HEK293 (cell line): ENCODE measurements at regions not wholly inside any gene's neighbourhood (a gene's known extent, or its start where the extent isn't known, plus 50 kb on each side); places are given as distances from the start of the nearest gene placed in this dataset.

Experiments used
- CTCF ChIA-PET: fragments of 350-600 bp; formaldehyde crosslinking; extraction: SDS; loops from one replicate; lab custom pipeline; 2021; ENCODE audit warnings: antibody characterized with exemption; lab: Yijun Ruan, JAX
- POLR2A ChIA-PET: fragments of 300-600 bp; formaldehyde crosslinking; extraction: SDS; loops from one replicate; lab custom pipeline; 2020; ENCODE audit warnings: antibody characterized with exemption, inconsistent platforms; lab: Yijun Ruan, JAX
- H3K27ac ChIP-seq: fragments of 200-500 bp; sonication (Bioruptor generic); 2 replicates; pipeline ENCODE4 v1.5.1; 2014; ENCODE audit warnings: low read depth, low read length, control low read depth, inconsistent platforms; ENCODE audit errors: extremely low read depth
- H3K36me3 ChIP-seq, 2 experiments: fragments of 200-500 bp in 1 of 2; sonication (Bioruptor generic) in 1 of 2; 1 replicate in 1 of 2; 2 replicates in 1 of 2; pipeline ENCODE4 v1.5.1; 2014 to 2017; ENCODE audit warnings: inconsistent platforms in 2 of 2, low read length in 2 of 2; ENCODE audit not compliant: control insufficient read depth in 2 of 2, insufficient read depth in 1 of 2
- H3K4me1 ChIP-seq: fragments of 200-500 bp; sonication (Bioruptor generic); 2 replicates; pipeline ENCODE4 v1.5.1; 2014; ENCODE audit warnings: mild to moderate bottlenecking, low read length, inconsistent platforms; ENCODE audit not compliant: control insufficient read depth, insufficient read depth
- H3K4me3 ChIP-seq: 2 replicates; pipeline ENCODE4 v1.5.1; 2011; ENCODE audit warnings: low read depth, mild to moderate bottlenecking, control low read depth, low read length, moderate library complexity
- H3K9me3 ChIP-seq: fragments of 200-500 bp; sonication (Bioruptor generic); 2 replicates; pipeline ENCODE4 v1.5.1; 2014; ENCODE audit warnings: low read depth, low read length, inconsistent platforms; ENCODE audit not compliant: control insufficient read depth, insufficient read depth
- GLI2 ChIP-seq: fragments of 450-650 bp; formaldehyde crosslinking; IDR thresholded peaks from 2 replicates; pipeline ENCODE4; 2017; ENCODE audit warnings: missing biosample characterization, missing genetic modification characterization, low read depth, borderline replicate concordance
- GLIS1 ChIP-seq: fragments of 450-650 bp; formaldehyde crosslinking; IDR thresholded peaks from 2 replicates; pipeline ENCODE4 v1.5.1; 2016; ENCODE audit warnings: missing biosample characterization, missing genetic modification characterization
- HOXD13 ChIP-seq: sonication (generic); formaldehyde crosslinking; IDR thresholded peaks from 2 replicates; pipeline ENCODE4 v1.8.0; 2022; ENCODE audit warnings: missing genetic modification reagents, borderline replicate concordance
- KLF10 ChIP-seq: fragments of 450-650 bp; IDR thresholded peaks from 2 replicates; pipeline ENCODE4 v1.5.1; 2018; ENCODE audit warnings: missing biosample characterization, mild to moderate bottlenecking, missing genetic modification characterization
- KLF16 ChIP-seq: fragments of 450-650 bp; formaldehyde crosslinking; IDR thresholded peaks from 2 replicates; pipeline ENCODE4 v1.5.1; 2017; ENCODE audit warnings: missing biosample characterization, missing genetic modification characterization
- PATZ1 ChIP-seq: fragments of 450-650 bp; formaldehyde crosslinking; IDR thresholded peaks from 2 replicates; pipeline ENCODE4 v1.5.1; 2016; ENCODE audit warnings: missing biosample characterization, missing genetic modification characterization
- PRDM1 ChIP-seq: fragments of 450-650 bp; formaldehyde crosslinking; IDR thresholded peaks from 2 replicates; pipeline ENCODE4; 2016; ENCODE audit warnings: missing biosample characterization, missing genetic modification characterization
- REPIN1 ChIP-seq: fragments of 450-650 bp; formaldehyde crosslinking; IDR thresholded peaks from 2 replicates; pipeline ENCODE4 v1.5.1; 2017; ENCODE audit warnings: missing biosample characterization, missing genetic modification characterization, low read depth
- REST ChIP-seq: fragments of 450-650 bp; formaldehyde crosslinking; IDR thresholded peaks from 2 replicates; pipeline ENCODE4 v1.5.1; 2016; ENCODE audit warnings: missing biosample characterization, missing genetic modification characterization
- SP7 ChIP-seq: fragments of 450-650 bp; formaldehyde crosslinking; IDR thresholded peaks from 2 replicates; pipeline ENCODE4 v1.5.1; 2016; ENCODE audit warnings: missing biosample characterization, missing genetic modification characterization
- ZBTB7A ChIP-seq: fragments of 450-650 bp; formaldehyde crosslinking; IDR thresholded peaks from 2 replicates; pipeline ENCODE4 v1.5.1; 2016; ENCODE audit warnings: low read depth, missing biosample characterization, missing genetic modification characterization
- ZBTB8A ChIP-seq: fragments of 450-650 bp; formaldehyde crosslinking; IDR thresholded peaks from 2 replicates; pipeline ENCODE4 v1.5.1; 2016; ENCODE audit warnings: missing biosample characterization, missing genetic modification characterization
- ZFP3 ChIP-seq: fragments of 450-650 bp; formaldehyde crosslinking; IDR thresholded peaks from 2 replicates; pipeline ENCODE4 v1.5.1; 2016; ENCODE audit warnings: low read depth, missing biosample characterization, missing genetic modification characterization
- ZFP37 ChIP-seq: fragments of 450-650 bp; formaldehyde crosslinking; IDR thresholded peaks from 2 replicates; pipeline ENCODE4 v1.5.1; 2016; ENCODE audit warnings: missing biosample characterization, missing genetic modification characterization
- ZNF10 ChIP-seq: fragments of 450-650 bp; formaldehyde crosslinking; IDR thresholded peaks from 2 replicates; pipeline ENCODE4 v1.5.1; 2017; ENCODE audit warnings: missing biosample characterization, missing genetic modification characterization
- ZNF157 ChIP-seq: fragments of 450-650 bp; formaldehyde crosslinking; IDR thresholded peaks from 2 replicates; pipeline ENCODE4 v1.5.1; 2016; ENCODE audit warnings: missing biosample characterization, missing genetic modification characterization
- ZNF175 ChIP-seq: fragments of 450-650 bp; formaldehyde crosslinking; IDR thresholded peaks from 2 replicates; pipeline ENCODE4 v1.5.1; 2016; ENCODE audit warnings: missing biosample characterization, missing genetic modification characterization
- ZNF19 ChIP-seq: fragments of 450-650 bp; formaldehyde crosslinking; IDR thresholded peaks from 2 replicates; pipeline ENCODE4; 2016; ENCODE audit warnings: missing biosample characterization, missing genetic modification characterization, low read depth
- ZNF2 ChIP-seq: fragments of 450-650 bp; formaldehyde crosslinking; IDR thresholded peaks from 2 replicates; pipeline ENCODE4 v1.5.1; 2016; ENCODE audit warnings: missing biosample characterization, missing genetic modification characterization
- ZNF24 ChIP-seq: fragments of 450-650 bp; formaldehyde crosslinking; IDR thresholded peaks from 2 replicates; pipeline ENCODE4 v1.5.1; 2016; ENCODE audit warnings: missing biosample characterization, missing genetic modification characterization
- ZNF302 ChIP-seq: fragments of 450-650 bp; formaldehyde crosslinking; IDR thresholded peaks from 2 replicates; pipeline ENCODE4 v1.5.1; 2016; ENCODE audit warnings: missing biosample characterization, missing genetic modification characterization, low read depth
- ZNF324 ChIP-seq: fragments of 450-650 bp; formaldehyde crosslinking; IDR thresholded peaks from 2 replicates; pipeline ENCODE4 v1.5.1; 2016; ENCODE audit warnings: missing biosample characterization, missing genetic modification characterization
- ZNF366 ChIP-seq: fragments of 450-650 bp; formaldehyde crosslinking; conservative IDR thresholded peaks from 2 replicates; pipeline ENCODE4 v1.5.1; 2016; ENCODE audit warnings: missing biosample characterization, missing genetic modification characterization
- ZNF416 ChIP-seq: fragments of 450-650 bp; formaldehyde crosslinking; IDR thresholded peaks from 2 replicates; pipeline ENCODE4 v1.5.1; 2016; ENCODE audit warnings: missing biosample characterization, missing genetic modification characterization
- ZNF423 ChIP-seq: fragments of 450-650 bp; formaldehyde crosslinking; IDR thresholded peaks from 2 replicates; pipeline ENCODE4 v1.5.1; 2016; ENCODE audit warnings: missing biosample characterization, missing genetic modification characterization
- ZNF510 ChIP-seq: fragments of 450-650 bp; formaldehyde crosslinking; IDR thresholded peaks from 2 replicates; pipeline ENCODE4 v1.5.1; 2018; ENCODE audit warnings: mild to moderate bottlenecking, missing genetic modification characterization, missing biosample characterization; ENCODE audit not compliant: insufficient replicate concordance
- ZNF558 ChIP-seq: fragments of 450-650 bp; formaldehyde crosslinking; IDR thresholded peaks from 2 replicates; pipeline ENCODE4 v1.5.1; 2016; ENCODE audit warnings: missing biosample characterization, missing genetic modification characterization
- ZNF624 ChIP-seq: fragments of 450-650 bp; formaldehyde crosslinking; IDR thresholded peaks from 2 replicates; pipeline ENCODE4 v1.5.1; 2017; ENCODE audit warnings: missing biosample characterization, missing genetic modification characterization
- ZNF768 ChIP-seq: fragments of 450-650 bp; formaldehyde crosslinking; IDR thresholded peaks from 2 replicates; pipeline ENCODE4 v1.5.1; 2018; ENCODE audit warnings: missing biosample characterization, mild to moderate bottlenecking, missing genetic modification characterization
- ZSCAN16 ChIP-seq: fragments of 450-650 bp; formaldehyde crosslinking; IDR thresholded peaks from 2 replicates; pipeline ENCODE4 v1.5.1; 2016; ENCODE audit warnings: missing biosample characterization, missing genetic modification characterization
- ZSCAN4 ChIP-seq: fragments of 450-650 bp; formaldehyde crosslinking; IDR thresholded peaks from 2 replicates; pipeline ENCODE4 v1.5.1; 2017; ENCODE audit warnings: missing biosample characterization, missing genetic modification characterization

- TF ChIP-seq ZNF423 (tag by site-specific recombination) = no peak
- no peak for TF ChIP-seq HOXD13 (CRISPR knock-in tag)
- TF ChIP-seq ZBTB8A (tag by site-specific recombination) = peak; percentile 43
- TF ChIP-seq ZNF768 = no peak
- TF ChIP-seq ZFP3 = no peak
- no peak for TF ChIP-seq ZNF324
- TF ChIP-seq ZNF10 (tag by site-specific recombination) = no peak
- TF ChIP-seq GLI2 (tag by site-specific recombination) = no peak
- TF ChIP-seq SP7 (tag by site-specific recombination) = no peak
- no peak for TF ChIP-seq ZNF175 (tag by site-specific recombination)
- TF ChIP-seq ZNF302 (tag by site-specific recombination) = no peak
- no peak for TF ChIP-seq ZNF24 (tag by site-specific recombination)
- no peak for TF ChIP-seq ZNF558
- no peak for TF ChIP-seq KLF16
- TF ChIP-seq ZNF2 (tag by site-specific recombination) = no peak
- TF ChIP-seq ZNF157 (tag by site-specific recombination) = no peak
- TF ChIP-seq ZBTB7A (tag by site-specific recombination) = no peak
- TF ChIP-seq ZNF19 (tag by site-specific recombination) = no peak
- no peak for TF ChIP-seq ZFP37 (tag by site-specific recombination)
Observed at GRCh38 chr3:23750573-23751210, 55.1 kb upstream of the UBE2E1 start (continued).

- H3K9me3 ChIP-seq = no peaks in the 10 kb centered on the region
- no peaks in the 10 kb centered on the region for H3K4me1 ChIP-seq
- no peak overlapping the region for H3K4me3 ChIP-seq
- ChIA-PET POLR2A (no interaction called here), CTCF (interaction anchor here (1.5 kb wide), 1 partner anchor 10 kb away, joined by 7 read pairs; no protein-coding TSS in a partner anchor)
- H3K36me3 ChIP-seq = no peaks in the 10 kb centered on the region
- TF ChIP-seq REPIN1 (tag by site-specific recombination) = no peak
- TF ChIP-seq SP7 (tag by site-specific recombination) = peak; percentile 77
- peak; percentile 46; the same call in 1 of the 2 replicates for TF ChIP-seq PRDM1 (tag by site-specific recombination)
- TF ChIP-seq ZSCAN4 = peak; percentile 62
- TF ChIP-seq ZNF624 = no peak
- TF ChIP-seq GLIS1 = 0 out of 2 replicates have a peak, but pooled peaks have one; percentile 11
- H3K27ac ChIP-seq = no peak overlapping the region
Observed at GRCh38 chr3:23751212-23751723, 54.5 kb upstream of the UBE2E1 start.

- Histone ChIP-seq H3K27ac (no peak overlapping the region), H3K36me3 (no peaks in the 10 kb centered on the region), H3K9me3 (no peaks in the 10 kb centered on the region), H3K4me3 (no peak overlapping the region), H3K4me1 (no peaks in the 10 kb centered on the region)
- CTCF ChIA-PET = interaction anchor here (0.6 kb wide), 3 partner anchors 16 to 300 kb away, joined by 3 to 4 read pairs (median 4); no protein-coding TSS in a partner anchor
- TF ChIP-seq GLIS1 = 0 out of 2 replicates have a peak, but pooled peaks have one; percentile 24
- no peak for TF ChIP-seq PATZ1 (tag by site-specific recombination)
- TF ChIP-seq ZSCAN16 (tag by site-specific recombination) = no peak
- TF ChIP-seq REST = peak; percentile 65
- no peak for TF ChIP-seq ZNF416 (tag by site-specific recombination)
- no peak for TF ChIP-seq ZNF366 (tag by site-specific recombination)
- TF ChIP-seq KLF10 (tag by site-specific recombination) = no peak
- no peak for TF ChIP-seq ZNF510 (tag by site-specific recombination)
- POLR2A ChIA-PET = no interaction called here
Observed at GRCh38 chr3:23752126-23752525, 53.6 kb upstream of the UBE2E1 start.
